ENCODE measurements at regions not wholly inside any gene's neighbourhood (a gene's known extent, or its start where the extent isn't known, plus 50 kb on each side); places are given as distances from the start of the nearest gene placed in this dataset.

GRCh38 chr2:49236316-49236715 is 82.0 kb upstream of the FSHR start:
- TF ChIP-seq CTCF (IDR thresholded peaks at IDR 0.05) (no peak), EZH2 (IDR thresholded peaks at IDR 0.05; ENCODE audit: borderline replicate concordance, insufficient read depth, low read depth, low read length, poor library complexity, severe bottlenecking) (no peak)

Data from B cell (primary cell).